H1 (cell line): ENCODE measurements at regions not wholly inside any gene's neighbourhood (a gene's known extent, or its start where the extent isn't known, plus 50 kb on each side); places are given as distances from the start of the nearest gene placed in this dataset.

Experiments used
- CTCF ChIA-PET: fragments of 300-600 bp; sonication (Branson Sonifier 250); formaldehyde crosslinking; loops from one replicate; lab custom pipeline; 2021; ENCODE audit not compliant: partially characterized antibody; lab: Charles Lee
- POLR2A ChIA-PET: fragments of 300-600 bp; sonication (Branson Sonifier 250); formaldehyde crosslinking; loops from one replicate; lab custom pipeline; 2021; ENCODE audit warnings: inconsistent platforms; ENCODE audit not compliant: partially characterized antibody; lab: Charles Lee
- DNase-seq, 2 experiments: peaks; one replicate each; pipeline versions ENCODE4 v3.0.0 to v3.0.0-alpha.2; 2010 to 2022; ENCODE audit warnings: low spot score in 2 of 2, low read depth in 1 of 2, mixed read lengths in 1 of 2
- FAIRE-seq: peaks from 2 replicates; lab custom pipeline; 2011; peaks lifted over from hg19 to GRCh38; lab: Jason Lieb, UNC
- H2AFZ ChIP-seq: 2 replicates; pipeline ENCODE4 v1.8.1; 2012; ENCODE audit warnings: low read length, inconsistent platforms
- H2AK5ac ChIP-seq: 2 replicates; pipeline ENCODE4 v1.6.1; 2013; ENCODE audit warnings: low read depth, low read length
- H2BK120ac ChIP-seq: replicated peaks from 2 replicates; pipeline ENCODE3; 2013; ENCODE audit warnings: low read depth, low read length, inconsistent platforms
- H2BK12ac ChIP-seq: 2 replicates; pipeline ENCODE4 v1.6.1; 2013; ENCODE audit warnings: low read depth, low read length
- H2BK15ac ChIP-seq: 2 replicates; pipeline ENCODE4 v1.6.1; 2013; ENCODE audit warnings: low read length
- H2BK20ac ChIP-seq: 2 replicates; pipeline ENCODE4 v1.6.1; 2013; ENCODE audit warnings: low read length
- H2BK5ac ChIP-seq: 2 replicates; pipeline ENCODE4 v1.6.1; 2013; ENCODE audit warnings: low read depth, low read length
- H3K14ac ChIP-seq: 2 replicates; pipeline ENCODE4 v1.6.1; 2013; ENCODE audit warnings: inconsistent platforms; ENCODE audit not compliant: insufficient read length
- H3K18ac ChIP-seq: 2 replicates; pipeline ENCODE4 v1.6.1; 2013; ENCODE audit warnings: low read length; ENCODE audit errors: extremely low read depth
- H3K23ac ChIP-seq: 2 replicates; pipeline ENCODE4 v1.6.1; 2013; ENCODE audit warnings: inconsistent platforms; ENCODE audit not compliant: insufficient read length
- H3K23me2 ChIP-seq: 2 replicates; pipeline ENCODE4 v1.6.1; 2013; ENCODE audit warnings: low read depth, low read length
- H3K27ac ChIP-seq: 2 replicates; pipeline ENCODE4 v1.6.1; 2011; ENCODE audit warnings: low read depth, low read length, inconsistent platforms
- H3K27me3 ChIP-seq, 4 experiments: replicated peaks in 1 of 4; 1 replicate in 1 of 4; 2 replicates in 3 of 4; pipeline versions ENCODE4 v1.6.1 to v1.8.1; 2011 to 2013; ENCODE audit warnings: low read length in 3 of 4, mild to moderate bottlenecking in 3 of 4, inconsistent platforms in 2 of 4, mixed read lengths in 2 of 4, moderate library complexity in 1 of 4; ENCODE audit not compliant: control insufficient read depth in 3 of 4, insufficient read depth in 3 of 4; ENCODE audit errors: extremely low read depth in 1 of 4
- H3K36me3 ChIP-seq, 4 experiments: 2 replicates each; pipeline versions ENCODE4 v1.6.1 to v1.8.1; 2011 to 2013; ENCODE audit warnings: mild to moderate bottlenecking in 4 of 4, low read length in 3 of 4, moderate library complexity in 2 of 4, control low read depth in 1 of 4, inconsistent platforms in 1 of 4; ENCODE audit not compliant: insufficient read depth in 4 of 4, control insufficient read depth in 2 of 4
- H3K4ac ChIP-seq: replicated peaks from 2 replicates; pipeline ENCODE3; 2013; ENCODE audit warnings: low read length, low read depth, mixed read lengths, inconsistent platforms; ENCODE audit not compliant: insufficient read length
- H3K4me1 ChIP-seq, 4 experiments: replicated peaks in 1 of 4; 1 replicate in 1 of 4; 2 replicates in 3 of 4; pipeline versions ENCODE4 v1.6.1 to v1.8.1; 2011 to 2013; ENCODE audit warnings: low read length in 3 of 4, inconsistent platforms in 2 of 4, mixed read lengths in 1 of 4; ENCODE audit not compliant: insufficient read depth in 4 of 4, control insufficient read depth in 3 of 4
- H3K4me2 ChIP-seq, 2 experiments: 2 replicates each; pipeline versions ENCODE4 v1.6.1 to v1.8.1; 2011 to 2013; ENCODE audit warnings: low read depth in 2 of 2, low read length in 2 of 2, control low read depth in 1 of 2, inconsistent platforms in 1 of 2, mild to moderate bottlenecking in 1 of 2; ENCODE audit not compliant: insufficient read depth in 1 of 2
- H3K4me3 ChIP-seq, 4 experiments: fragments of 200-600, 300-600 bp in 1 of 4; sonication (generic), shearing (Covaris generic), sonication (Bioruptor Twin) in 1 of 4; 2 replicates each; pipeline versions ENCODE4 v1.5.1 to v1.8.1; 2011 to 2016; ENCODE audit warnings: low read length in 4 of 4, low read depth in 3 of 4, control low read depth in 2 of 4, inconsistent platforms in 2 of 4, mild to moderate bottlenecking in 2 of 4, mixed read lengths in 1 of 4, moderate library complexity in 1 of 4; ENCODE audit not compliant: insufficient read depth in 2 of 4; ENCODE audit errors: extremely low read depth in 1 of 4
- H3K56ac ChIP-seq: replicated peaks from 2 replicates; pipeline ENCODE3; 2013; ENCODE audit warnings: low read depth, mild to moderate bottlenecking, mixed read lengths, low read length, inconsistent platforms; ENCODE audit not compliant: insufficient read length
- H3K79me1 ChIP-seq: 2 replicates; pipeline ENCODE4 v1.6.1; 2013; ENCODE audit warnings: low read depth, low read length, control low read depth
- H3K79me2 ChIP-seq, 2 experiments: 2 replicates each; pipeline versions ENCODE4 v1.6.1 to v1.8.1; 2012 to 2013; ENCODE audit warnings: low read length in 2 of 2, mild to moderate bottlenecking in 2 of 2, inconsistent platforms in 1 of 2; ENCODE audit not compliant: insufficient read depth in 2 of 2, control insufficient read depth in 1 of 2
- H3K9ac ChIP-seq, 4 experiments: replicated peaks in 1 of 4; 1 replicate in 1 of 4; 2 replicates in 3 of 4; pipeline versions ENCODE4 v1.6.1 to v1.8.1; 2011 to 2013; ENCODE audit warnings: low read depth in 3 of 4, low read length in 3 of 4, control low read depth in 2 of 4, mild to moderate bottlenecking in 2 of 4, moderate library complexity in 2 of 4, inconsistent platforms in 1 of 4; ENCODE audit errors: extremely low read depth in 1 of 4
- H3K9me3 ChIP-seq, 2 experiments: 2 replicates each; pipeline versions ENCODE4 v1.6.1 to v1.8.1; 2012 to 2013; ENCODE audit warnings: mild to moderate bottlenecking in 2 of 2, moderate library complexity in 2 of 2, control low read depth in 1 of 2, inconsistent platforms in 1 of 2, low read depth in 1 of 2, low read length in 1 of 2, mixed read lengths in 1 of 2; ENCODE audit not compliant: insufficient read depth in 2 of 2
- H4K20me1 ChIP-seq, 2 experiments: replicated peaks in 1 of 2; 2 replicates each; pipeline versions ENCODE3 to v1.8.1; 2011 to 2013; ENCODE audit warnings: inconsistent platforms in 2 of 2, low read length in 2 of 2, mild to moderate bottlenecking in 1 of 2; ENCODE audit not compliant: insufficient read depth in 2 of 2, control insufficient read depth in 1 of 2
- H4K5ac ChIP-seq: 2 replicates; pipeline ENCODE4 v1.6.1; 2013; ENCODE audit warnings: low read length, low read depth, mixed read lengths, inconsistent platforms; ENCODE audit not compliant: insufficient read length
- H4K8ac ChIP-seq: 2 replicates; pipeline ENCODE4 v1.8.0; 2013; ENCODE audit warnings: mild to moderate bottlenecking, moderate library complexity, low read length, inconsistent platforms; ENCODE audit not compliant: insufficient read depth; ENCODE audit errors: extremely low read depth
- H4K91ac ChIP-seq: replicated peaks from 2 replicates; pipeline ENCODE3; 2013; ENCODE audit warnings: low read length, mixed read lengths, inconsistent platforms; ENCODE audit not compliant: insufficient read length
- FOSL1 ChIP-seq: IDR thresholded peaks from 2 replicates; pipeline ENCODE4 v1.6.1; 2011; ENCODE audit warnings: mild to moderate bottlenecking, low read depth, low read length, moderate library complexity; ENCODE audit not compliant: insufficient read depth
- JUND ChIP-seq: IDR thresholded peaks from 2 replicates; pipeline ENCODE4 v1.6.1; 2011; ENCODE audit warnings: mild to moderate bottlenecking, improper control_type of control experiment, low read length
- SP2 ChIP-seq: IDR thresholded peaks from 2 replicates; pipeline ENCODE4 v1.6.1; 2012; ENCODE audit warnings: mild to moderate bottlenecking, low read length, inconsistent platforms
- WGBS, 2 experiments: shearing (Covaris generic) in 1 of 2; methylation state at CpG; one replicate each; pipeline versions ENCODE4 v1.1.6 to v1.1.7; 2013 to 2015; ENCODE audit warnings: low lambda C conversion rate in 2 of 2, mixed read lengths in 2 of 2, inconsistent platforms in 1 of 2, low coverage in 1 of 2, missing lambda C conversion rate in 1 of 2; ENCODE audit not compliant: insufficient replicate concordance in 2 of 2, insufficient coverage in 1 of 2, insufficient read length in 1 of 2; ENCODE audit errors: extremely low coverage in 1 of 2, missing lambda C conversion rate in 1 of 2; 5-methylcytosine and 5-hydroxymethylcytosine counted together

DNA sequence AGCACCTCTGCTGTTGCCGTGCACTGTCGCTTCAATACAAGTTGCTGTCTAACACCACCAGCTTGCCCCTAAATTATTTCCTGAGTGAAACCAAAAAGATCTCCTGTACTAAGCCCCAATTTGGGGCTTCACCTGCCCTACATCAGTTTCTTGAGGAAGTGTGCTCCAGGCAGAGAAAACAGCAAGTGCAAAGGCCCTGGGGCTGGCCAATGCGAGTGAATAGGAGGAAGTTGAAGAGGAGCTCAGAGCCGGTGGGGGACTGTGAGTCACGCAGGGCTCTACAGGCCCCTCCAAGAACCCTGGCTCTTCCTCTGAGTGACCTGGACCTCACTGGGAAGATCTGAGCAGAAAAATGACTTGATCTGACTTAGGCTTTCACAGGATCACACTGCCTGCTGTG is 117.2 kb downstream of the IPO8 start:
- Histone ChIP-seq H2BK12ac (no peak overlapping the region), H3K4ac (no peak overlapping the region), H3K36me3 (no peaks in the 10 kb centered on the region), H3K27me3 (no peaks in the 10 kb centered on the region), H3K79me1 (no peaks in the 10 kb centered on the region), H3K56ac (no peak overlapping the region), H3K23me2 (no peaks in the 10 kb centered on the region), H2AFZ (no peak overlapping the region), H3K23ac (no peak overlapping the region), H3K4me3 (no peak overlapping the region), H3K9me3 (no peaks in the 10 kb centered on the region), H4K5ac (no peak overlapping the region), H3K79me2 (no peaks in the 10 kb centered on the region), H3K4me2 (no peak overlapping the region), H3K18ac (no peak overlapping the region), H2BK15ac (no peak overlapping the region), H2BK5ac (no peak overlapping the region), H4K20me1 (no peaks in the 10 kb centered on the region), H2BK120ac (no peak overlapping the region), H3K14ac (no peak overlapping the region), H3K27ac (no peak overlapping the region), H4K91ac (no peak overlapping the region), H3K4me1 (no peaks in the 10 kb centered on the region), H3K9ac (no peak overlapping the region), H2AK5ac (no peak overlapping the region), H4K8ac (no peak overlapping the region), H2BK20ac (no peak overlapping the region)
- POLR2A ChIA-PET = no interaction called here
- 90% methylated on average over 5 of the region's 5 CpGs; no CpG with 5 or more reads in 1 of the 2 experiments for WGBS, 2 experiments
- no peak for DNase-seq
- CTCF ChIA-PET = no interaction called here
- FAIRE-seq = no peak
- no peak for TF ChIP-seq JUND
- no peak for TF ChIP-seq SP2
- no peak for TF ChIP-seq FOSL1
